BE2C (cell line): ENCODE measurements at regions not wholly inside any gene's neighbourhood (a gene's known extent, or its start where the extent isn't known, plus 50 kb on each side); places are given as distances from the start of the nearest gene placed in this dataset.

Experiments used
- DNase-seq: peaks from one replicate; pipeline ENCODE4 v3.0.0-alpha.2; 2020
- H3K27me3 ChIP-seq: fragments of 250-450 bp; sonication (Bioruptor Pico); 2 replicates; pipeline ENCODE4 v1.5.1; 2020; ENCODE audit warnings: mild to moderate bottlenecking
- H3K36me3 ChIP-seq: fragments of 250-450 bp; sonication (Bioruptor Pico); 2 replicates; pipeline ENCODE4 v1.5.1; 2020; ENCODE audit warnings: mild to moderate bottlenecking
- H3K4me1 ChIP-seq: fragments of 250-450 bp; sonication (Bioruptor Pico); 2 replicates; pipeline ENCODE4 v1.5.1; 2020
- H3K4me3 ChIP-seq: 2 replicates; pipeline ENCODE4 v1.5.1; 2011; ENCODE audit warnings: low read depth, low read length
- H3K9me3 ChIP-seq: fragments of 250-450 bp; sonication (Bioruptor Pico); 2 replicates; pipeline ENCODE4 v1.5.1; 2020
- CTCF ChIP-seq: IDR thresholded peaks from 2 replicates; pipeline ENCODE4 v1.5.1; 2012; ENCODE audit warnings: mild to moderate bottlenecking, low read depth, low read length

GRCh38 chr3:191963182-191963581 is 502.2 kb downstream of the PYDC2 start:
- Histone ChIP-seq H3K36me3 (no peaks in the 10 kb centered on the region), H3K4me1 (no peaks in the 10 kb centered on the region), H3K4me3 (no peak overlapping the region), H3K9me3 (no peaks in the 10 kb centered on the region), H3K27me3 (no peaks in the 10 kb centered on the region)
- DNase-seq: no peak
- no peak for TF ChIP-seq CTCF

- no peaks in the 10 kb centered on the region for H3K9me3 ChIP-seq
- H3K4me1 ChIP-seq: no peaks in the 10 kb centered on the region
- no peak overlapping the region for H3K4me3 ChIP-seq
- H3K27me3 ChIP-seq: no peaks in the 10 kb centered on the region
- no peaks in the 10 kb centered on the region for H3K36me3 ChIP-seq
- no peak for DNase-seq
- TF ChIP-seq CTCF: no peak
Observed at GRCh38 chr3:191966556-191966955, 505.6 kb downstream of the PYDC2 start.

GRCh38 chr3:191968299-191968698 is 507.3 kb downstream of the PYDC2 start:
- Histone ChIP-seq H3K36me3 (no peaks in the 10 kb centered on the region), H3K27me3 (no peaks in the 10 kb centered on the region), H3K4me1 (no peaks in the 10 kb centered on the region), H3K4me3 (no peak overlapping the region), H3K9me3 (no peaks in the 10 kb centered on the region)
- DNase-seq: no peak
- no peak for TF ChIP-seq CTCF

GRCh38 chr3:191972714-191973398 is 511.9 kb downstream of the PYDC2 start:
- H3K36me3 ChIP-seq: no peaks in the 10 kb centered on the region
- H3K4me1 ChIP-seq: no peaks in the 10 kb centered on the region
- no peak overlapping the region for H3K4me3 ChIP-seq
- TF ChIP-seq CTCF: no peak
- no peak for DNase-seq
- H3K9me3 ChIP-seq: no peaks in the 10 kb centered on the region; the same call in 1 of the 2 replicates
- H3K27me3 ChIP-seq: no peaks in the 10 kb centered on the region

- TF ChIP-seq CTCF: no peak
- H3K9me3 ChIP-seq: no peaks in the 10 kb centered on the region; the same call in 1 of the 2 replicates
- H3K4me3 ChIP-seq: no peak overlapping the region
- DNase-seq: no peak
- no peaks in the 10 kb centered on the region for H3K4me1 ChIP-seq
- H3K27me3 ChIP-seq: no peaks in the 10 kb centered on the region
- no peaks in the 10 kb centered on the region for H3K36me3 ChIP-seq
Observed at GRCh38 chr3:191973820-191974219, 512.9 kb downstream of the PYDC2 start.

DNA sequence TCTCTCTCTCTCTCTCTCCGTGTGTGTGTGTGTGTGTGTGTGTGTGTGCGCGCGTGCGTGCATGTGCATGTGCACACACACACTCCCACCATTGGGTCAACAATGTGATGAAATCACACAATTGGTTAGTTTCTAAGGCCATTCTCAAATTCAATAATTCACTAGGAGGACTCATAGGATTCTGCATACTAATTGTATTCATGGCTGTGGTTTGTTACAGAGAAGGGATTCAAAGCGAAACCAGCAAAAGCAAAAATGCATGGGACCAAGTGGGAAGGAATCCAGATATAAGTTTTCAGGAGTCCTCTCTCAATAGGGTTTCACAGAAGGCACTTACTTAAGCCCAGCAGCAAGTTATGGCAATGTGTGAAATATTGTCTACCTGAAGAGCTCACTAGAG is 515.0 kb downstream of the PYDC2 start:
- Histone ChIP-seq H3K36me3 (no peaks in the 10 kb centered on the region), H3K4me3 (no peak overlapping the region), H3K27me3 (no peaks in the 10 kb centered on the region), H3K4me1 (no peaks in the 10 kb centered on the region), H3K9me3 (no peaks in the 10 kb centered on the region; the same call in 1 of the 2 replicates)
- no peak for TF ChIP-seq CTCF
- DNase-seq: no peak
